ENCODE measurements at regions not wholly inside any gene's neighbourhood (a gene's known extent, or its start where the extent isn't known, plus 50 kb on each side); places are given as distances from the start of the nearest gene placed in this dataset.

DNA sequence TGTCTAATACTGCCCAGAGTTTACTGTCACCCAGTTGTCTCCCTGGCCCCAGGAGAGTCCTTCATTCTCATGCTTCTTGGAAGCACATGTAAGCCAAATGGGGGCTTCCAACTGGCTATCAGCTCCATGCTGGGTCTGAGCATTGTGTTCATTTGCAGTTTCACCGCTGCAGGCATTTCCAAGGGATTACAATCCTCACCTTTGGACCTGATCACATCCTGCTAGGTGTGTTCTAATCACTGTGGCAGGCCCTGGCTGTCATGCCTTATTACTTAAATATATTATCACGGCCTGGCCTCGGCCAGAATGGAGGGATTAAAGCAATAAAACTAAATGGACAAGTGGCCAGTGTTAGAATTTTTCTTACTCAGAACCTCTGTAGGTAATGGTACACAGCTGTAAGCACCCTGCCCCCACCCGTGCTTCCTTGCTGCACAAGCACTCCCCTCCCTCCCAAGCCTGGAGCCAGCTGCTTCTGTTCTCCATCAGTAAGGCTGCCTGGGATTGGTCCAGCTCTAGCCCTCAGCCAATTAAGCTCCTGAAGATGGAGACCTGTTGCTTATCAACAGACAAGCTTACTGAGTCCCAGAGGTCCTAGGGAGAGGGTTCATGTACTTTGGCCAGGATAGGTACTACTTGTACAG lies 175.9 kb upstream of the RBM19 start:
- no peaks in the 10 kb centered on the region for H3K36me3 ChIP-seq (ENCODE audit: control insufficient read depth, insufficient read depth, low read length)
- H3K4me3 ChIP-seq (ENCODE audit: low read depth, low read length) = no peak overlapping the region
- no peak for DNase-seq (ENCODE audit: low read depth)
- H3K27me3 ChIP-seq (ENCODE audit: control insufficient read depth, insufficient read depth, low read length) = no peaks in the 10 kb centered on the region
- TF ChIP-seq, protein P1, sequence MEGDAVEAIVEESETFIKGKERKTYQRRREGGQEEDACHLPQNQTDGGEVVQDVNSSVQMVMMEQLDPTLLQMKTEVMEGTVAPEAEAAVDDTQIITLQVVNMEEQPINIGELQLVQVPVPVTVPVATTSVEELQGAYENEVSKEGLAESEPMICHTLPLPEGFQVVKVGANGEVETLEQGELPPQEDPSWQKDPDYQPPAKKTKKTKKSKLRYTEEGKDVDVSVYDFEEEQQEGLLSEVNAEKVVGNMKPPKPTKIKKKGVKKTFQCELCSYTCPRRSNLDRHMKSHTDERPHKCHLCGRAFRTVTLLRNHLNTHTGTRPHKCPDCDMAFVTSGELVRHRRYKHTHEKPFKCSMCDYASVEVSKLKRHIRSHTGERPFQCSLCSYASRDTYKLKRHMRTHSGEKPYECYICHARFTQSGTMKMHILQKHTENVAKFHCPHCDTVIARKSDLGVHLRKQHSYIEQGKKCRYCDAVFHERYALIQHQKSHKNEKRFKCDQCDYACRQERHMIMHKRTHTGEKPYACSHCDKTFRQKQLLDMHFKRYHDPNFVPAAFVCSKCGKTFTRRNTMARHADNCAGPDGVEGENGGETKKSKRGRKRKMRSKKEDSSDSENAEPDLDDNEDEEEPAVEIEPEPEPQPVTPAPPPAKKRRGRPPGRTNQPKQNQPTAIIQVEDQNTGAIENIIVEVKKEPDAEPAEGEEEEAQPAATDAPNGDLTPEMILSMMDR (IDR thresholded peaks at IDR 0.05; ENCODE audit: insufficient read depth, low read length, poor library complexity, severe bottlenecking) = no peak

DNA sequence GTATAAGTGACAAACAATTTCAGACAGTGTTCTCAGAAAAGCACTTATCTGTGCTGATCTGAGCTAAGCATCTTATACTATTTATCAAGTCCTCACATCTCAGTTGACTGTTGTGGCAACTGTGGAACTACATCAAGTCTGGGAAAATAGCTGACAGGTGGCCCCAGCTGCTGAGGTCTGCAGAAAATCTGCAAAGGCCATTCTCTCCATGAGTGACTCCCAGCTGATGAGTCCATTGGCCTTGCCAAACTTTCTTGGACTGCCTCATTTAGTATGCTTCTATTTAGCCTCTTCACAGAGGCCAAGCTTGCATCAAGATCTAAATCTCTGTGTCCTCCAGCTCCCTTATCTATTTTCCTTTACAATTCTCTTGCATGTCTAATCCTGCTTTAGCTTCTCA lies 174.5 kb upstream of the RBM19 start:
- DNase-seq (ENCODE audit: low read depth) = no peak
- H3K36me3 ChIP-seq (ENCODE audit: control insufficient read depth, insufficient read depth, low read length) = no peaks in the 10 kb centered on the region
- H3K4me3 ChIP-seq (ENCODE audit: low read depth, low read length) = no peak overlapping the region
- TF ChIP-seq, protein P1 (IDR thresholded peaks at IDR 0.05; ENCODE audit: insufficient read depth, low read length, poor library complexity, severe bottlenecking) = no peak
- H3K27me3 ChIP-seq (ENCODE audit: control insufficient read depth, insufficient read depth, low read length) = no peaks in the 10 kb centered on the region

DNA sequence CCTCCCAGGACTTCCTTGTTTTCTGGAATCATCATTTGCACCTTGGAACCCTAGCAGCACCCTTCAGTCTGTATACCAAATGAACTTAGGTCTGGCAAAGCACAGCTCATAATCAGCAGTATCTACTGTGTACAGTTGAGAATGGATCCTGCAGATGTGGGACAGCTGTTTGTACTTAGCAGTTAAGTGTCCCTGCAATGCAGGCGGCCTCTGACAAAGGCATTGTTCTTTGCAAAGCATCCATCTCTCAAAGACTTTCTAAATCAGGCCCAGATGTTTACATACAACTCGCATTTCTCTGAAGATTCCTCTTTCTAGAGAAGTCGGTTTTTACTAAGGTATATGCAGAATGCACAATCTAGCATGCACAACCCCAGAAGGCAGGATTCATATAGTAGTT lies 170.5 kb upstream of the RBM19 start:
- Histone ChIP-seq H3K27me3 (ENCODE audit: control insufficient read depth, insufficient read depth, low read length) (no peaks in the 10 kb centered on the region), H3K4me3 (ENCODE audit: low read depth, low read length) (no peak overlapping the region), H3K36me3 (ENCODE audit: control insufficient read depth, insufficient read depth, low read length) (no peaks in the 10 kb centered on the region)
- DNase-seq (ENCODE audit: low read depth) = no peak
- TF ChIP-seq, protein P1 (IDR thresholded peaks at IDR 0.05; ENCODE audit: insufficient read depth, low read length, poor library complexity, severe bottlenecking) = no peak

DNA sequence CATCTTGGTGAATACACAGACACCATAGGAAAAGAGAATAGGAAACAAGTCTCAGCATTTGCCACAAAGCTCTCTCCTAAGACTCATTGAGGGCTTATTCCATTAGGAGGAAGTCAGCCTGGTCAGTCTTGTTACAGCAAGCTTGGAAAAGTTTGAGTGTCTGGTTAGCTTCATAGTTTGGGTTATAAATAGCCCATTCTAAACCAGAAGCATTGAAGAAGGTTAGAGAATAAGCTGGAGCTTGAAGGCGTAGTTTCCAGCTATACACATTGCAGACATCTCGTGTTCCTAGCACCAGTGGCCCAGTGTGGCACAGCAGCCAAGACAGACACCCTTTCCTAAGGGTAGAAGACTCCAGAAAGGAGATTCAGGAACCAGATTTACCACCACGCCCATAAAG lies 168.8 kb upstream of the RBM19 start:
- Histone ChIP-seq H3K27me3 (ENCODE audit: control insufficient read depth, insufficient read depth, low read length) (no peaks in the 10 kb centered on the region), H3K4me3 (ENCODE audit: low read depth, low read length) (no peak overlapping the region), H3K36me3 (ENCODE audit: control insufficient read depth, insufficient read depth, low read length) (no peaks in the 10 kb centered on the region)
- TF ChIP-seq, protein P1 (IDR thresholded peaks at IDR 0.05; ENCODE audit: insufficient read depth, low read length, poor library complexity, severe bottlenecking) = no peak
- DNase-seq (ENCODE audit: low read depth) = no peak

DNA sequence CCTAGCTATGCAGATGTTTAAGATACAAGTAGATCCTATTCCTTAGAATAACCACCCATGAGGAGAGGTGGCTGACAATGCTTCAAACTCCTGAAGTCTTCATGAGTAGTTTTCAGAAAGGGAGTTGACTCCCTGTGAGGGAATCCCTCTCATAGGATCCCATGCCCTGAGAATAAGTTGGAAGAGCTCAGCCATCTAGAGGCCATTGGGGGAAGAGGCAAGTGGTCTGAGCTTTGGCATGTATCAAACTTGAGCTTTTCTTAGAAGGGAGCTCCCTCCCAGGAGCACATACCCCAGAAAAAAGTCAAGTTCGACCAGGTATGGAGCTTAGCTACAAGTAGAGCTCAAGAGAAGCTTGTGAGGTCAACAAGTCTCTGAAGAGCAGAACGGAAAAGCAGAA lies 165.7 kb upstream of the RBM19 start:
- Histone ChIP-seq H3K27me3 (ENCODE audit: control insufficient read depth, insufficient read depth, low read length) (no peaks in the 10 kb centered on the region), H3K36me3 (ENCODE audit: control insufficient read depth, insufficient read depth, low read length) (no peaks in the 10 kb centered on the region), H3K4me3 (ENCODE audit: low read depth, low read length) (no peak overlapping the region)
- no peak for DNase-seq (ENCODE audit: low read depth)
- TF ChIP-seq, protein P1 (IDR thresholded peaks at IDR 0.05; ENCODE audit: insufficient read depth, low read length, poor library complexity, severe bottlenecking) = no peak

DNA sequence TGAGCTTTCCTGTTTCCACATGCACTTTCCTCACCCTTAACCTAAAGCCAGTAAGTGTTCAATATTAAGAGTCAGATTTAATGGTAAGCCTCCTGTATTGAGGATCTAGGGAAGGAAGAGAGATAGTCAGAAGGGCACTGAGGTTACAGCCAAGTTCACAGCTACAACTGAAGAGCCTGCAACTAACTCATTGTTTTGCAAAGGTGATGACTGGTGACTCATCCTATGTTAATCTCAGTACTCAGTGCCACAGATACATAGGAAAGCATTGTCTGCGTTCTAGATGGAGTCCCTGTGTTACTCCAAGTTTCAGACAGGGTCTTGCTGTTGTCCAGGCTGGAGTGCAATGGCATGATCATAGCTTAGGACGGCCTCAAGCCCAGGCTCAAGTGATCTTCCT lies 157.0 kb upstream of the RBM19 start:
- H3K4me3 ChIP-seq (ENCODE audit: low read depth, low read length) = no peak overlapping the region
- H3K36me3 ChIP-seq (ENCODE audit: control insufficient read depth, insufficient read depth, low read length) = no peaks in the 10 kb centered on the region
- H3K27me3 ChIP-seq (ENCODE audit: control insufficient read depth, insufficient read depth, low read length) = no peaks in the 10 kb centered on the region
- no peak for DNase-seq (ENCODE audit: low read depth)
- TF ChIP-seq, protein P1 (IDR thresholded peaks at IDR 0.05; ENCODE audit: insufficient read depth, low read length, poor library complexity, severe bottlenecking) = no peak

Measured in kidney epithelial cell (primary cell).